Prostate gland (tissue), 2 donors: ENCODE measurements at regions not wholly inside any gene's neighbourhood (a gene's known extent, or its start where the extent isn't known, plus 50 kb on each side); places are given as distances from the start of the nearest gene placed in this dataset.

Experiments used
- DNase-seq: peaks from one replicate; pipeline ENCODE4 v3.0.0-alpha.2; 2019; ENCODE audit warnings: low spot score
- H3K27ac ChIP-seq, 2 donors: fragments of 200-600 bp; sonication (generic); 2 replicates each; pipeline ENCODE4 v1.5.1; 2017 to 2019
- H3K27me3 ChIP-seq: fragments of 200-600 bp; sonication (generic); replicated peaks from 2 replicates; pipeline ENCODE4 v1.5.1; 2019; ENCODE audit not compliant: insufficient read depth
- H3K36me3 ChIP-seq, 2 donors: fragments of 200-600 bp; sonication (generic); 1 replicate in 1 of 2; 2 replicates in 1 of 2; pipeline versions ENCODE4 v1.5.1 to v1.8.1; 2017 to 2019
- H3K4me1 ChIP-seq: fragments of 200-600 bp; sonication (generic); replicated peaks from 2 replicates; pipeline ENCODE4 v1.5.1; 2019
- H3K4me3 ChIP-seq, 2 donors: fragments of 200-600 bp; sonication (generic); 2 replicates each; pipeline ENCODE4 v1.5.1; 2017 to 2019
- H3K9me3 ChIP-seq: fragments of 200-600 bp; sonication (generic); 2 replicates; pipeline ENCODE4 v1.5.1; 2017
- POLR2A ChIP-seq: fragments of 450-650 bp; IDR thresholded peaks from one replicate; pipeline ENCODE4 v1.6.1; 2016; ENCODE audit warnings: antibody characterized with exemption, mild to moderate bottlenecking
- POLR2AphosphoS5 ChIP-seq: sonication (generic); formaldehyde crosslinking; IDR thresholded peaks from one replicate; pipeline ENCODE4 v1.6.1; 2017; ENCODE audit warnings: antibody characterized with exemption
- WGBS: methylation state at CpG from one replicate; pipeline ENCODE4 v1.1.5; 2018; 5-methylcytosine and 5-hydroxymethylcytosine counted together
- intact Hi-C: fragments of 100-400 bp; cut with DNase I; formaldehyde crosslinking; loops from one replicate; pipeline ENCODE4 v1.14.2; 2022
- TF ChIP-seq, protein P1 (sequence below), 4 experiments: fragments of 200-600 bp in 2 of 4; fragments of 450-650 bp in 2 of 4; sonication (generic) in 2 of 4; IDR thresholded peaks; 1 replicate in 3 of 4; 2 replicates in 1 of 4; pipeline ENCODE4 v1.5.1; 2016 to 2019; ENCODE audit warnings: antibody characterized with exemption in 4 of 4, mild to moderate bottlenecking in 2 of 4, moderate library complexity in 2 of 4

DNA sequence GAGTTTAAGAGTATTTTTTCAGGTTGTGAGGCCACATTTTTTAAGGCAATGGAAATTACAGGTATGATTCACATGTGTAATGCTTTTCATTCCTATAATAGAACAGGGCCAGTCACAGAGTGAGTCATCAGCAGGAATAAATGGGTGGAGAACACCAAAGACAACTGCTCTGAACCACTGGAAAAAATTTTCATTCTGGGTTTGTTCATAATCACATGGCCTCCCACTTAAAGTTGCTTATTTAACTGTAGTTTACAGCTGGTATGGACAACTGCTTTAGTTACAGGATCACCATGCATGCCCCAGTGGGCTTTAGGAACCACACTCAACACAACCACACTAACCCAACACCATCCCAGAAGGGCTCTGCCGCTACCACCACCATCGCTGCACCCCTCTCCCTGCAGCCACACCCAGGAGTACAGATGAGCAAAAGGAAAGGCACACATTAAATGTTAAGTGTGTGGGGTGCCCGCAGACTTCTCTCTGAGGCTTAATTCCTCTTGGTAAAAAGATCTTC lies 107.0 kb upstream of the DST start:
- intact Hi-C loops, result no loop called here
- no peak overlapping the region for H3K27ac ChIP-seq
- no peak for DNase-seq
- 98% methylated on average over 3 of the region's 3 CpGs for WGBS
- H3K4me1 ChIP-seq, result no peaks in the 10 kb centered on the region
- TF ChIP-seq POLR2A, result no peak
- TF ChIP-seq, protein P1, sequence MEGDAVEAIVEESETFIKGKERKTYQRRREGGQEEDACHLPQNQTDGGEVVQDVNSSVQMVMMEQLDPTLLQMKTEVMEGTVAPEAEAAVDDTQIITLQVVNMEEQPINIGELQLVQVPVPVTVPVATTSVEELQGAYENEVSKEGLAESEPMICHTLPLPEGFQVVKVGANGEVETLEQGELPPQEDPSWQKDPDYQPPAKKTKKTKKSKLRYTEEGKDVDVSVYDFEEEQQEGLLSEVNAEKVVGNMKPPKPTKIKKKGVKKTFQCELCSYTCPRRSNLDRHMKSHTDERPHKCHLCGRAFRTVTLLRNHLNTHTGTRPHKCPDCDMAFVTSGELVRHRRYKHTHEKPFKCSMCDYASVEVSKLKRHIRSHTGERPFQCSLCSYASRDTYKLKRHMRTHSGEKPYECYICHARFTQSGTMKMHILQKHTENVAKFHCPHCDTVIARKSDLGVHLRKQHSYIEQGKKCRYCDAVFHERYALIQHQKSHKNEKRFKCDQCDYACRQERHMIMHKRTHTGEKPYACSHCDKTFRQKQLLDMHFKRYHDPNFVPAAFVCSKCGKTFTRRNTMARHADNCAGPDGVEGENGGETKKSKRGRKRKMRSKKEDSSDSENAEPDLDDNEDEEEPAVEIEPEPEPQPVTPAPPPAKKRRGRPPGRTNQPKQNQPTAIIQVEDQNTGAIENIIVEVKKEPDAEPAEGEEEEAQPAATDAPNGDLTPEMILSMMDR (IDR thresholded peaks at IDR 0.05), result no peak
- H3K27me3 ChIP-seq, result no peaks in the 10 kb centered on the region
- H3K36me3 ChIP-seq, result no peaks in the 10 kb centered on the region
- H3K9me3 ChIP-seq, result no peaks in the 10 kb centered on the region
- H3K4me3 ChIP-seq, result no peak overlapping the region

DNA sequence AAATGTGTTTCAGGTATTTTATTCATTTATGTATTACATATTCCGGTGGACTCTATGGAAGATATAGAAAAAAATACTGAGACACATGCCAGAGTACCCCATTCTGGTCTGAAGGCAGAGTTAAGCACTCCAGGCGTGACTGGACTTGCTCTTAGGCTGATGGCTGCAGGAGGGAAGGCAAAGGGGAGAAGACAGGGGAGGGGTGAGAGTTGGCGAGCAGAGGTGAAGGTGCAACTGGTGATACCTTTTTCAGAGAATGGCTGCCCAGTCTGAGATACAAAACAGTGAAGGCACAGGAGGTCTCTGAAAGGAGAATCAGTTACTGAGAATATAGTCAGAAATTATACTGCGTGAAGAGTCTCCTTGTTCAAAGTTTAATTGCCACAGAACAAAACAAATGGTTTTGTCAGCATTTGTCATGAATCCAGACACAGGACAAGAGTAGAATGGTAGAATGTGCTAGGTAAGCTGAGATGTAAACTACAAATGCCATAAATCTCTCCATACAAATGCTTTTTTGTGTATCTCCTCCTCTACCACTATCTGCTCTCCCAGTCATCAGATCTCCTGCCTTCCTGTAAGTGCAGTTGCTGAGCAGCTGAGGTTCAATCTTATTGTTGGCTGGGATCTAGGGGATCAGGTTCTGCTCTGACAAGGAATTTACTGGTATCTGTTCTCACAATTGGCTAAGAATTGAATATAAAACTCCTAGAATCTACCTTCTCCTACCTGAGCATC lies 104.2 kb upstream of the DST start:
- Histone ChIP-seq H3K9me3 (no peaks in the 10 kb centered on the region), H3K27me3 (no peaks in the 10 kb centered on the region), H3K4me3 (no peak overlapping the region), H3K36me3 (no peaks in the 10 kb centered on the region), H3K4me1 (peaks cover 5% of the 10 kb centered on the region), H3K27ac (no peak overlapping the region)
- no peak for DNase-seq
- intact Hi-C loops, result no loop called here
- WGBS, result 58% methylated on average over 4 of the region's 4 CpGs
- TF ChIP-seq POLR2AphosphoS5 (no peak), POLR2A (no peak)
- TF ChIP-seq, protein P1 (IDR thresholded peaks at IDR 0.05), result no peak

GRCh38 chr6:56745971-56746370 lies 103.3 kb upstream of the DST start:
- Histone ChIP-seq H3K9me3 (no peaks in the 10 kb centered on the region), H3K27ac (no peak overlapping the region), H3K4me3 (no peak overlapping the region), H3K4me1 (peaks cover 5% of the 10 kb centered on the region), H3K27me3 (no peaks in the 10 kb centered on the region), H3K36me3 (no peaks in the 10 kb centered on the region)
- TF ChIP-seq, protein P1 (IDR thresholded peaks at IDR 0.05), result no peak
- TF ChIP-seq POLR2AphosphoS5 (no peak), POLR2A (no peak)
- DNase-seq, result no peak
- WGBS, result 83% methylated on average over 2 of the region's 2 CpGs
- intact Hi-C loops, result no loop called here

DNA sequence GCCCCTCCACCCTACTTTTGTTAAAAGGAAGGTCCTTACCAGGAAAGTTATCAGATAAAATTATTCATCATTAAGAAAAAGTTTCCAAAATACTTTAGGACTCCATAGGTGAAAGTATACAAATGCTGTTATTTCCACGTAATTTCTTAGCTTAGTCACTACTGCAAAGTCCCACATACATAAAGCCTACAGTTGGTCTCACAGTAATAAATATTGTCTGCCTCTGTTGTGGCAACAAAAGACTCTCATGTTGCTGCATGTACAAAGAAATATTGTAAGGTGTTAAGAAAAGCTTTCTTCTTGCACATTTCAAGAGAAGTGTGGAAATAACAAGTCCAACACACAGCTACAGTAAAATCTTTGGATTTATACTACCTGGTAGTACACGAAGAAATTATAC lies 102.4 kb upstream of the DST start:
- Histone ChIP-seq H3K9me3 (no peaks in the 10 kb centered on the region), H3K27ac (no peak overlapping the region), H3K4me3 (no peak overlapping the region), H3K36me3 (no peaks in the 10 kb centered on the region), H3K4me1 (peaks cover 5% of the 10 kb centered on the region), H3K27me3 (no peaks in the 10 kb centered on the region)
- no peak for TF ChIP-seq POLR2AphosphoS5
- TF ChIP-seq POLR2A, result no peak
- TF ChIP-seq, protein P1 (IDR thresholded peaks at IDR 0.05), result no peak
- no peak for DNase-seq
- intact Hi-C loops, result no loop called here
- 75% methylated on average over 2 of the region's 2 CpGs for WGBS

GRCh38 chr6:56744528-56744927 lies 101.8 kb upstream of the DST start:
- H3K9me3 ChIP-seq, result no peaks in the 10 kb centered on the region

More at GRCh38 chr6:56744528-56744927, 101.8 kb upstream of the DST start:
- Histone ChIP-seq H3K27me3 (no peaks in the 10 kb centered on the region), H3K36me3 (no peaks in the 10 kb centered on the region), H3K4me1 (peaks cover 5% of the 10 kb centered on the region), H3K27ac (no peak overlapping the region), H3K4me3 (no peak overlapping the region)
- WGBS, result 91% methylated on average over 3 of the region's 3 CpGs
- intact Hi-C loops, result no loop called here
- TF ChIP-seq POLR2A (no peak), POLR2AphosphoS5 (no peak)
- TF ChIP-seq, protein P1 (IDR thresholded peaks at IDR 0.05), result no peak
- no peak for DNase-seq
